BLaER1 treated with 17β-estradiol and CSF1 and Interleukin-3, amounts not matched to agents 10 nM and 100 nM (cell line): ENCODE measurements at regions not wholly inside any gene's neighbourhood (a gene's known extent, or its start where the extent isn't known, plus 50 kb on each side); places are given as distances from the start of the nearest gene placed in this dataset.

Source experiments
- H3K27ac ChIP-seq, 11 experiments: shearing (Covaris generic); formaldehyde crosslinking; 2 replicates each; pipeline ENCODE4 v1.8.1; 2022
- H3K27me3 ChIP-seq, 11 experiments: shearing (Covaris generic); formaldehyde crosslinking; 2 replicates each; pipeline ENCODE4 v1.8.1; 2022
- H3K36me3 ChIP-seq, 11 experiments: shearing (Covaris generic); formaldehyde crosslinking; 2 replicates each; pipeline ENCODE4 v1.8.1; 2022
- H3K4me1 ChIP-seq, 10 experiments: shearing (Covaris generic); formaldehyde crosslinking; 2 replicates each; pipeline ENCODE4 v1.8.1; 2022
- H3K4me2 ChIP-seq, 11 experiments: shearing (Covaris generic); formaldehyde crosslinking; 2 replicates each; pipeline ENCODE4 v1.8.1; 2022
- H3K4me3 ChIP-seq, 10 experiments: shearing (Covaris generic); formaldehyde crosslinking; 2 replicates each; pipeline ENCODE4 v1.8.1; 2022
- H3K9ac ChIP-seq, 11 experiments: shearing (Covaris generic); formaldehyde crosslinking; 2 replicates each; pipeline ENCODE4 v1.8.1; 2022
- H3K9me3 ChIP-seq, 11 experiments: shearing (Covaris generic); formaldehyde crosslinking; replicated peaks in 1 of 11; 2 replicates each; pipeline ENCODE4 v1.8.1; 2022
- H4K20me1 ChIP-seq, 11 experiments: shearing (Covaris generic); formaldehyde crosslinking; 2 replicates each; pipeline ENCODE4 v1.8.1; 2022
- Cebpa-rat ChIP-seq, 11 experiments: shearing (Covaris generic); IDR thresholded peaks; 2 replicates each; pipeline ENCODE4 v1.8.1; 2022

DNA sequence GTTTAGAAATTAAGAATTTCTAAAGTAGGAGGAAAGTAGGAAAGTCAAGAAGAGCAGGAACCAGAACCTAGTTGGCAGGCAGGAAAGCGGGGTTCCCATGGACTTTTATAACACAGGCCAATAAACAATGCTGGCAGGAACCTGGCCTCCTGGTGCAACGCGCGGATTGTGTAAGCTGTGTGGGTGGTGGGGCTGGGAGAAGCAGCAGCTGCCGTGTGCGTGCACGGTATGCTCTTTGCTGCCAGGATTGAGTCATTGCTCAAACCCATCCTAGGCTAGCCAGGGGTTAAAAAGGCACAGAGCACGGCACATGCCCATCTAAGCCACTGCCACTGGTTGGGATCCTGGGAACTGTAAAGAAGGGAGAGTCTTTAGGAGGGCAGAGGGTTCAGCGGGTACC is 209.9 kb upstream of the RGMA start:
- no peak overlapping the region for H3K9ac ChIP-seq
- no peaks in the 10 kb centered on the region for H3K27me3 ChIP-seq
- no peak overlapping the region for H3K4me3 ChIP-seq
- H3K4me2 ChIP-seq = no peak overlapping the region; a peak in 1 of 22 replicates
- H4K20me1 ChIP-seq = no peaks in the 10 kb centered on the region
- peaks cover 0 to 26% (median 18%) of the 10 kb centered on the region in 10 experiments; a peak in 15 of 20 replicates for H3K4me1 ChIP-seq
- no peak overlapping the region for H3K27ac ChIP-seq
- TF ChIP-seq Cebpa-rat (IDR thresholded peaks at IDR 0.05) = no peak
- H3K36me3 ChIP-seq = no peaks in the 10 kb centered on the region
- 0 out of 22 replicates have a peak, but pooled peaks cover 0 to 8% (median 0%) of the 10 kb centered on the region in 11 experiments for H3K9me3 ChIP-seq

DNA sequence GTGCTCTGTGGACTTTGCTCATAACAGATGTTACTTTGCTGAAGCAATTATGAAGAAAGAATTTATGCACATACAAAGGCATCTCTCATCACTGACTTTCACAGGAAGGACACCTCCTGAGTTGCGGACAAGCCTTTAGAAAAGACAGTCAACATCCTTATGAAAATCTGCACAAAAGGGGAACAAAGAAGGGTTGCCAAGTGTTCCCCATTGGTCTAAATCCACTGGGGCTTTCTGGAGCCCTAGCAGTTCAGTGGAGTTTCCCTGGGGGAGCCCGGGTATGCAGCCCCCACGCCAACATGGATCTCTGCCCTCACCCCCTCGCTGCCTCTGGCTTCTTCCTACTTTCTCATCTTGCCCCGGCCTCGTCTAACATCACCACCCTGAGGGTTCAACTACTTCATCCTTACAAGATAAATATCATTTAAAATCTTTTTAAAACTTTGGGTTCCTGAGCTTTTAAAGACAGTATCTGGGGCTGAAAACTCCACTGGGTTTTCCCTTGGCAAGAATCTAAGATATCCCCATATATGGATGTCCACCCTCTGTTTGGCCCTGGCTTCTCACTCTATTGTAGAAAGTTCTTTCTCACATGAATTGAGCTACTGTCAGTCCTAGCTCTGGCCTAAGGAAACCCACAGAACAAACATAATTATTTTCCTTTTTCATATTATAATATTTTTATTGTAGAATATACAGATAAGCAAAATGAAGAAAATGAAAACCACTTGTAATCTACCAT is 207.9 kb upstream of the RGMA start:
- no peak for TF ChIP-seq Cebpa-rat (IDR thresholded peaks at IDR 0.05)
- Histone ChIP-seq H3K27ac (peak overlapping the region in 1 of 11 experiments; percentile 42; a peak in 2 of 22 replicates), H3K4me3 (no peak overlapping the region), H3K27me3 (no peaks in the 10 kb centered on the region), H3K9ac (no peak overlapping the region), H3K36me3 (no peaks in the 10 kb centered on the region), H3K9me3 (peaks cover 0 to 9% (median 0%) of the 10 kb centered on the region in 11 experiments; a peak in 5 of 22 replicates), H4K20me1 (no peaks in the 10 kb centered on the region), H3K4me2 (peak overlapping the region in 8 of 11 experiments; percentile 11 to 61 (median 40); a peak in 13 of 22 replicates), H3K4me1 (peaks cover 0 to 27% (median 9%) of the 10 kb centered on the region in 10 experiments; a peak in 12 of 20 replicates)

DNA sequence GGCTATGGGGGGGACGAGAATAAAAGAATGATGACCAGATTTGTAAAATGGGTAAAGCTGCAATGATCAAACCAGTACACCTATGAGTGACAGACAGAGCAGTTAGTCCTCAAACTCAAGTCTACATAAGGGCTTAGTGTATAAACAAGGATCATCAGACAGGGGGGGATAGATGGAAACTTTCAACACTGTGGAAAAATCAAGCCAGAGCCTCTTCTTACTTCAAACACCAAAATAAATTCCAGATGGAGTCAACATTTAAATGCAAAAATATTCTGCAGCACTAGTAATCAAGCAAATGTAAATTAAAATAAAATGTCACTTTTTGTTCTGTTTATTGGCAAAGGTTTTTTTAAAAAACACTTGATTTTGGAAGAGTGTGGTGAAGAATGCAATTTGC is 205.9 kb upstream of the RGMA start:
- H3K27ac ChIP-seq = no peak overlapping the region
- H3K9me3 ChIP-seq = peaks cover 0 to 10% (median 0%) of the 10 kb centered on the region in 11 experiments; a peak in 5 of 22 replicates
- no peak overlapping the region for H3K4me3 ChIP-seq
- no peaks in the 10 kb centered on the region for H3K36me3 ChIP-seq
- peaks cover 0 to 47% (median 29%) of the 10 kb centered on the region in 10 experiments; a peak in 17 of 20 replicates for H3K4me1 ChIP-seq
- H3K4me2 ChIP-seq = no peak overlapping the region
- no peak for TF ChIP-seq Cebpa-rat (IDR thresholded peaks at IDR 0.05)
- no peaks in the 10 kb centered on the region for H4K20me1 ChIP-seq
- no peak overlapping the region for H3K9ac ChIP-seq
- H3K27me3 ChIP-seq = no peaks in the 10 kb centered on the region

DNA sequence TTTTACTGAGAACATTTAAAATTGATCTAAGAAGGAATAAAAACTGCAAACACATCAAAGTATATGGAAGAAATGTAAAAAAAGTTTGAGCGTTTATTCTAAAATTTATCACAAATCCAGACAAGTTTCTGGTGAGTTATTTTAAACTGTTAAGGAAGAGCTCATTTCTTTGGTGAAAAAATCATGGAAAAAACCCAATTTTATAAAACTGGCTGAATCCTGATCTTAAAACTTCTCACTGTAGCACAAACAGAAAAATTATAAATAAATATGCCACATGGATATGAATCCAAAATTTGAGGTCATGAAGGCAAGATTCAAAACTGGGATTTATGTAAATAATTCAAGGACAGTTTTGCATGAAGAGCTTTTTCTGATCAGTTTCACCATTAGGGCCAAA is 205.1 kb upstream of the RGMA start:
- H3K4me3 ChIP-seq = no peak overlapping the region
- H3K4me1 ChIP-seq = peaks cover 0 to 55% (median 37%) of the 10 kb centered on the region in 10 experiments; a peak in 18 of 20 replicates
- no peak overlapping the region for H3K9ac ChIP-seq
- no peak overlapping the region for H3K27ac ChIP-seq
- no peaks in the 10 kb centered on the region for H3K27me3 ChIP-seq
- H3K36me3 ChIP-seq = no peaks in the 10 kb centered on the region
- no peaks in the 10 kb centered on the region for H4K20me1 ChIP-seq
- H3K9me3 ChIP-seq = peaks cover 0 to 10% (median 0%) of the 10 kb centered on the region in 11 experiments; a peak in 5 of 22 replicates
- H3K4me2 ChIP-seq = no peak overlapping the region
- no peak for TF ChIP-seq Cebpa-rat (IDR thresholded peaks at IDR 0.05)

DNA sequence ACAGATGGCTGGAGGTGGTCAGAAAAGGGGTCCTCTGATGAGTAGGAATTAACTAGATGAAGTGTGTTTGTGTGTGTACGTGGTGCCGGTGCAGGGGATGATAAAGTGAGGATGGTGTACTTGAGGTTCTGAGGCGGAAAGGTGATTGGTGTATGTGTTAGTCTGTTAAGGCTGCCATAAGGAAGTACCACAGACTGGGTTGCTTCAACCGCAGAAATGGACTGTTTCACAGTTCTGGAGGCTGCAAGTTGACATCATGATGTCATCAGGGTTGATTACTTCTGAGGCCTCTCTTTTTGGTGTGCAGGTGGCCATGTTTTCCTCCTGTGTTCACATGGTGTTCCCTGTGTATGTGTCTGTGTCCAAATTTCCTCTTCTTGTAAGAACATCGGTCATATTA is 202.4 kb upstream of the RGMA start:
- H3K4me2 ChIP-seq = peak overlapping the region in 9 of 11 experiments; percentile 15 to 80 (median 73); a peak in 16 of 22 replicates
- H3K4me3 ChIP-seq = no peak overlapping the region
- no peaks in the 10 kb centered on the region for H3K27me3 ChIP-seq
- H3K36me3 ChIP-seq = no peaks in the 10 kb centered on the region
- peaks cover 0 to 10% (median 0%) of the 10 kb centered on the region in 11 experiments; a peak in 6 of 22 replicates for H3K9me3 ChIP-seq
- no peaks in the 10 kb centered on the region for H4K20me1 ChIP-seq
- H3K27ac ChIP-seq = peak overlapping the region in 6 of 11 experiments; percentile 30 to 92 (median 78); a peak in 12 of 22 replicates
- peaks cover 0 to 72% (median 40%) of the 10 kb centered on the region in 10 experiments; a peak in 18 of 20 replicates for H3K4me1 ChIP-seq
- TF ChIP-seq Cebpa-rat (IDR thresholded peaks at IDR 0.05) = no peak
- H3K9ac ChIP-seq = peak overlapping the region in 2 of 11 experiments; percentile 7 to 62; a peak in 2 of 22 replicates

DNA sequence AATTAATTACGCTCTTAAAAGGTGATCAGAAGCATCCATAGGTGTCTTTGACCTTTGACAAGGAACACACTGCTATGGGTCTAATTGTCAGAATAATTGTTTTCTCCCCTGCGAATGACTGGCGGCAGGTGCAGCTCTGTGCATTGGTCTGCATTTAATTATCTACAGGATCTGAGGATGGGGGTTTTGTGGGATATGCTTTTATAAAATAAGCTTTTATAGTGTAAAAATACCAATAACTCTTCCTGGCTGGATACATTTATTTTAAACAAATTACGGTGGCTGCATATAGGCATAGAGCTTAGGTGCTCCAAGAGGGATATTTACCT is 201.6 kb upstream of the RGMA start:
- Histone ChIP-seq H3K27me3 (no peaks in the 10 kb centered on the region), H3K9me3 (peaks cover 0 to 10% (median 0%) of the 10 kb centered on the region in 11 experiments; a peak in 6 of 22 replicates), H3K4me3 (peak overlapping the region in 1 of 10 experiments; percentile 23; a peak in 1 of 20 replicates)

DNA sequence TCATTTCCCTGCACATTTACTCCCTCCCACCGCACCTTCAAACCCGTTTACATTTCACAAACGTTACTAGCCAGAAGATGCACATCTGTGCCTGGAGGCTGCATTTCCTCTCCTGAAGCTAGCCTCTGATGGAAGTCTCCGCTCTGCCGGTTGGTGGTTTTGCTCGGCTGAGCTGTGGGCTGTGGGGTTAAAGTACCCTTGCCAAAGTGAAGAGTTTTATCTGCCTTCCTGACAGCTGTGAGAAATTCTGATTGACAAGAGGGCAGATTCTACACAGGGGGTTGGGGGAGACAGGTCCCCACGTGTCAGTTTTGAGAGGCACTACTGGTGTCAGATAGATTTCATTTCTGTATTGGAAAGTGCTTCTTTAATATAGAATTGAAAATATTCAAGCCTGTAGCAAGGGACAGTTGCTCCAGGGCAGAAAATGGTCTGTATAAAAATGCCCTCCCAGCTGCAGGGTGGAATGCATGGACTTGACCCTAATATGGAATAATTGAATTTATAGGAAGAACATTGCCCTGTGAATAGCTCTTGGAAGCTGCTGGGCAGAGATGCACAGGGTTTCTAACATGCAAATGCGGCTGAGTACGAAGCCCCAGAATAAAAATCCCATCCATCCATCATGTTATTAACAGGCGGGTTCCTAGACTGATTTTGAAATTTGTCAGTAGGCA is 201.1 kb upstream of the RGMA start:
- peak overlapping the region; percentile 43 to 80 (median 71); a peak in 21 of 22 replicates for H3K4me2 ChIP-seq
- H3K4me1 ChIP-seq = peaks cover 0 to 78% (median 39%) of the 10 kb centered on the region in 10 experiments; a peak in 18 of 20 replicates
- no peaks in the 10 kb centered on the region for H4K20me1 ChIP-seq
- H3K4me3 ChIP-seq = peak overlapping the region in 1 of 10 experiments; percentile 23; a peak in 2 of 20 replicates
- peak in 1 of 11 experiments; percentile 46; a peak in 1 of 22 replicates for TF ChIP-seq Cebpa-rat (IDR thresholded peaks at IDR 0.05)
- peak overlapping the region in 7 of 11 experiments; percentile 4 to 75 (median 30); a peak in 9 of 22 replicates for H3K9ac ChIP-seq
- no peaks in the 10 kb centered on the region for H3K36me3 ChIP-seq
- H3K27me3 ChIP-seq = no peaks in the 10 kb centered on the region
- H3K9me3 ChIP-seq = peaks cover 0 to 10% (median 0%) of the 10 kb centered on the region in 11 experiments; a peak in 6 of 22 replicates
- peak overlapping the region in 7 of 11 experiments; percentile 8 to 92 (median 77); a peak in 13 of 22 replicates for H3K27ac ChIP-seq

More for the DNA sequence above, 201.6 kb upstream of the RGMA start:
- TF ChIP-seq Cebpa-rat (IDR thresholded peaks at IDR 0.05) = no peak
- Histone ChIP-seq H3K4me2 (peak overlapping the region in 9 of 11 experiments; percentile 64 to 80 (median 73); a peak in 18 of 22 replicates), H3K27ac (peak overlapping the region in 6 of 11 experiments; percentile 30 to 92 (median 78); a peak in 11 of 22 replicates), H3K9ac (peak overlapping the region in 4 of 11 experiments; percentile 18 to 62 (median 45); a peak in 4 of 22 replicates), H4K20me1 (no peaks in the 10 kb centered on the region), H3K36me3 (no peaks in the 10 kb centered on the region), H3K4me1 (peaks cover 0 to 75% (median 39%) of the 10 kb centered on the region in 10 experiments; a peak in 18 of 20 replicates)

DNA sequence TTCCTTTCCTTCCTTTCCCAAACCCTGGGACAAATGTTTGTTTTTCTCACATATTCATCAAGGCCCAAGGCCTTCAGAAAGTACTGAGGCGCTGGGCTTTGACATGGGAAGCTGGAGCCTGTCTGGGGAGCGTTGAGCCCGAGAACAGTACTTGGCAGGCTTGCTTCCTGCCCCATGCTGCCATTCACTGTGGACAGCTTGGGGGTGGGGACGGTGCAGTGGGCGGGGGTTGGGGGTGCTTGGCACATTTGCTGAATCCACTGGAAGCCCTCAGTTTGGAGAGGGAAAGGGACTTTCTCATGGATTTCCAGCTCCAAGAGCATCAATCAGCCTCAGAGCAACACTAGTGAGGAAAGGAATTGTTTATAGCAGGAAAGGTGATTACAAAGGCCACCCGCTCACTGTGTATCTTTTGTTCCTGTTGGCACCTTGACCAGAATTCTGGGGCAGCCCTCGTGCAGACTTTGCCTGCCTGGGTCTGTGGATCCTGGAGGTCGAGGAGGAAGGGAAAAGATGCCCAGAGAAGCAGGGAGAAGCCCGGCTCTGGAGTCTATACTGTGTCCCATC is 199.8 kb upstream of the RGMA start:
- Histone ChIP-seq H3K36me3 (no peaks in the 10 kb centered on the region), H3K9me3 (peaks cover 0 to 10% (median 0%) of the 10 kb centered on the region in 11 experiments; a peak in 6 of 22 replicates), H3K9ac (peak overlapping the region in 4 of 11 experiments; percentile 36 to 75 (median 61); a peak in 7 of 22 replicates), H3K4me2 (peak overlapping the region in 9 of 11 experiments; percentile 29 to 80 (median 73); a peak in 16 of 22 replicates), H3K27me3 (no peaks in the 10 kb centered on the region), H4K20me1 (no peaks in the 10 kb centered on the region), H3K27ac (peak overlapping the region in 7 of 11 experiments; percentile 8 to 92 (median 77); a peak in 13 of 22 replicates), H3K4me1 (peaks cover 0 to 91% (median 44%) of the 10 kb centered on the region in 10 experiments; a peak in 18 of 20 replicates), H3K4me3 (no peak overlapping the region)
- no peak for TF ChIP-seq Cebpa-rat (IDR thresholded peaks at IDR 0.05)
